WI38 (cell line): ENCODE measurements at regions not wholly inside any gene's neighbourhood (a gene's known extent, or its start where the extent isn't known, plus 50 kb on each side); places are given as distances from the start of the nearest gene placed in this dataset.

ENCODE experiments used
- H3K4me3 ChIP-seq: 2 replicates; pipeline ENCODE4 v1.5.1; 2011; ENCODE audit warnings: low read depth, mild to moderate bottlenecking, control low read depth, low read length
- CTCF ChIP-seq: IDR thresholded peaks from 2 replicates; pipeline ENCODE4 v1.5.1; 2012; ENCODE audit warnings: low read depth, mild to moderate bottlenecking, control low read depth, low read length

- TF ChIP-seq CTCF: no peak
- H3K4me3 ChIP-seq: no peak overlapping the region
Measured at GRCh38 chr3:89847955-89848354, 740.5 kb downstream of the EPHA3 start.

DNA sequence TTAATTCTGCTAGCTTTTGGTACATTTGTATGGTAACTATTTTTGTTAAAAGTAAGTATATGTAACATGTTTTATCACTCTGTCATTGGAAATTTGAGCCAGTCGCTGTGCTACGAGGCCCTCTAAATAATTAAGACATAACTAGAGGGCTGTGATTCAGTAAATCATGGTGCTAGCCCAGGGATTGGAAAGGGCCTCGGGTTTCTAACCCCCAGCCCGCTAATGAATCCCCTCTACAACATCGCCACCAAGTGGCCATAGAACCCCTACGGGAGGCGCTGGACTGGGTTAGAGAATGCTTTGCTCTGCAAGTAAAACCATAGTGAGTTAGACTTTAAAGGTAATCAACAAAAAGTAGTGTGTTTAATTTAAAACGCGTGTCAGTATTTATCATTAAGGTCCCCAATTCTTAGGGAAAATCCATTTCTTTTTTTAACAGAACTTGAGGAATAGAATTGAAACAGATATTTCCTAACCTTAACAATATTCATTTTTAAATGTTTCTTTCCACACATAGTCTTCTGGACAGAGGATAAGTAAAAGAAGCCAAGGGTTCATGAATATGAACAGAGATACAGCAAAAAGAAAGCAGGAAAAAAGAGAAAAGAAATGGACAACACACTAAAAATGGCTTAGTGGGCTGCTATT is 744.7 kb downstream of the EPHA3 start:
- no peak overlapping the region for H3K4me3 ChIP-seq
- no peak for TF ChIP-seq CTCF

GRCh38 chr3:89859757-89860156 is 752.3 kb downstream of the EPHA3 start:
- no peak for TF ChIP-seq CTCF
- H3K4me3 ChIP-seq: no peak overlapping the region

- no peak overlapping the region for H3K4me3 ChIP-seq
- TF ChIP-seq CTCF: no peak
Measured at GRCh38 chr3:89867286-89867685, 759.9 kb downstream of the EPHA3 start.

GRCh38 chr3:89876116-89876515 is 768.7 kb downstream of the EPHA3 start:
- H3K4me3 ChIP-seq: no peak overlapping the region
- no peak for TF ChIP-seq CTCF

GRCh38 chr3:89877230-89877629 is 769.8 kb downstream of the EPHA3 start:
- H3K4me3 ChIP-seq: no peak overlapping the region
- TF ChIP-seq CTCF: no peak

GRCh38 chr3:89889386-89889785 is 782.0 kb downstream of the EPHA3 start:
- TF ChIP-seq CTCF: no peak
- H3K4me3 ChIP-seq: no peak overlapping the region
